Epithelial cell of esophagus (primary cell): ENCODE measurements at regions not wholly inside any gene's neighbourhood (a gene's known extent, or its start where the extent isn't known, plus 50 kb on each side); places are given as distances from the start of the nearest gene placed in this dataset.

Experiments
- DNase-seq: peaks from one replicate; pipeline ENCODE4 v3.0.0; 2010; ENCODE audit warnings: low read depth
- H3K4me3 ChIP-seq: 2 replicates; pipeline ENCODE4 v1.5.1; 2011; ENCODE audit warnings: mild to moderate bottlenecking, low read length, control low read depth
- CTCF ChIP-seq: IDR thresholded peaks from 2 replicates; pipeline ENCODE4 v1.5.1; 2011; ENCODE audit warnings: low read depth, mild to moderate bottlenecking, low read length, control low read depth, inconsistent platforms; ENCODE audit not compliant: insufficient read depth; ENCODE audit errors: missing control alignments

GRCh38 chr9:120018550-120018949, 561.4 kb downstream of the CDK5RAP2 start:
- no peak for DNase-seq
- no peak for TF ChIP-seq CTCF
- no peak overlapping the region for H3K4me3 ChIP-seq

- DNase-seq, result no peak
- TF ChIP-seq CTCF, result no peak
- no peak overlapping the region for H3K4me3 ChIP-seq
Observed at GRCh38 chr9:120018037-120018436, 561.9 kb downstream of the CDK5RAP2 start.

DNA sequence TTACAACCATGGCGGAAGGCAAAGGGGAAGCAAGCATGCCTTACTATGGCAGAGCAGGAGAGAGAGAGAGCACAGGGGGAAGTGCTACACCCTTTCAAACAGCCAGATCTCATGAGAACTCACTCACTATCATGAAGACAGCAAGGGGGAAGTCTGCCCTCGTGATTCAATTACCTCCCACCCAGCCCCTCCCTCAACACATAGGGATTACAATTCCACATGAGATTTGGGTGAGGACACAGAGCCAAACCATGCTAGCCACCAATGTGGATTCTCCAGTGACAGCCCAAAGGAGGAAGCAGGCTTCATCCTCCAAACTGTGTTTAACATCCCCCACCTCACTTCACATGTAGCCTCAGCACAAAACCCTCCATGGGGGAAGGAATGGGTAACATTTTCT, 563.7 kb downstream of the CDK5RAP2 start:
- no peak for DNase-seq
- H3K4me3 ChIP-seq, result no peak overlapping the region
- TF ChIP-seq CTCF, result no peak

DNA sequence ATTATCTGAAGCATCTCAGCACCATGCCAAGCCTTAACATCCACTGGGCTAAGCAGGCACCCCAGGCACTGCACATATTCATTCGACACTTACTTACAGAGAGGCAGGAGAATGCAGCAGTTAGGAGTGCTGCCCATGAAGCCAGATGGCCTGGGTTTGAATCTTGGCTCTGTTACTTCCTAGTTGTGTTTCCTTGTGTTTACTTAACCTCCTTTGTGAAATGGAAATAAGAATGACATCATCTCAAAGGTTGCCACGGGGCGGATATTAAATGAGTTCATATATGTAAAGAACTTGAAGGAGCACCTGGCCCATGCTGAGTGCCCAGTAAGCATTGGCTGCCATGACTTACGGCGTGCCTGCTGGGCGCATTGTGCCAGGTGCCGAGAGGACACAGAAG, 565.2 kb downstream of the CDK5RAP2 start:
- DNase-seq, result no peak
- no peak for TF ChIP-seq CTCF
- no peak overlapping the region for H3K4me3 ChIP-seq

DNA sequence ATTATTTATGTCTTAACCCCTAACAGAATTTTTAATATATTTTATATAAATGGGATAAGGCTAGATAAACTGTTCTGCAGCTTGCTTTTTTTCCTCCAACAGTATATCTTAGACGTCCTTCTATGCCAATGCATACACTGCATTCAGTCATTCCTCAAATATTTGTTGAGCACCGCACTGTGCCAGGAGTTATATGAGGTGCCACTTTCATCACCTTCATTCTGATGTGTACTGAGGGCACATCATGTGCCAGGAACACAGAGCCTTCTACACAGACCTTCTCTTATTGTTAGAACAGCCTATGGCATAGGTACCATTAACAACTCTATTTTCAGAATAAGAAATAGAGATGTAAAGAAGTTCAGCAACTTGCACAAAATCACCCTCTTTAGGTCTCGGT, 570.1 kb downstream of the CDK5RAP2 start:
- TF ChIP-seq CTCF, result no peak
- H3K4me3 ChIP-seq, result no peak overlapping the region
- DNase-seq, result no peak

GRCh38 chr9:120001536-120001935, 578.4 kb downstream of the CDK5RAP2 start:
- no peak for TF ChIP-seq CTCF
- no peak overlapping the region for H3K4me3 ChIP-seq
- no peak for DNase-seq

DNA sequence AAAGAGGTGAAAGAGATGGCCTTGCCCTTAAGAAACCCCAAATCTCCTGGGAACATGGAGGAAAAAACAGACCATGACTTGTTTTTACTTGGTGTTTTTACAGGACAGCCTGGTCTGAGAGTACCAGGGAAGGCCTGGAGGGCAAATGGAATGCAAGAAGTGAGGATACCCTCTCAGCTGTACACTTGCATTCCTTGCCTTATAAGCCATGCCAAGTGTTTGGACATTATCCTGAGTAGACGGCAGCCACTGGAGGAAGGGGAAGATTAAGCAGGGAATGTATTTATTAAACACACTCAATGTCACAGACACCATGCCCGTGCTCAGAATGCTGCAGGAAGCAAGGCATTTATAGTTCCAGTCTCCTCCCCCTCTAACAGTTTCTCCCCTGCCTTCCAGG, 581.4 kb downstream of the CDK5RAP2 start:
- TF ChIP-seq CTCF, result no peak
- H3K4me3 ChIP-seq, result no peak overlapping the region
- DNase-seq, result no peak
